Nephron progenitor cell (in vitro differentiated cells): ENCODE measurements at regions not wholly inside any gene's neighbourhood (a gene's known extent, or its start where the extent isn't known, plus 50 kb on each side); places are given as distances from the start of the nearest gene placed in this dataset.

ENCODE experiments used
- DNase-seq: peaks from one replicate; pipeline ENCODE4 v3.0.0; 2021
- H3K27ac Mint-ChIP-seq: 2 replicates; pipeline ENCODE4 v1.8.0; 2021; ENCODE audit warnings: mild to moderate bottlenecking, moderate library complexity, mixed read lengths
- H3K27me3 Mint-ChIP-seq: 2 replicates; pipeline ENCODE4 v1.8.0; 2021; ENCODE audit warnings: mild to moderate bottlenecking, low read depth, mixed read lengths; ENCODE audit not compliant: poor library complexity
- H3K36me3 Mint-ChIP-seq: 2 replicates; pipeline ENCODE4 v1.8.0; 2021; ENCODE audit warnings: low read depth, mixed read lengths
- H3K4me1 Mint-ChIP-seq: 2 replicates; pipeline ENCODE4 v1.8.0; 2021; ENCODE audit warnings: mixed read lengths
- H3K4me3 Mint-ChIP-seq: 2 replicates; pipeline ENCODE4 v1.8.0; 2021; ENCODE audit warnings: mild to moderate bottlenecking, moderate library complexity, mixed read lengths
- H3K9me3 Mint-ChIP-seq: 2 replicates; pipeline ENCODE4 v1.8.0; 2021; ENCODE audit warnings: mild to moderate bottlenecking, moderate library complexity, mixed read lengths
- CTCF ChIP-seq: fragments of 200-600 bp; sonication (generic); IDR thresholded peaks from 2 replicates; pipeline ENCODE4 v1.5.0; 2021; ENCODE audit warnings: antibody characterized with exemption

DNA sequence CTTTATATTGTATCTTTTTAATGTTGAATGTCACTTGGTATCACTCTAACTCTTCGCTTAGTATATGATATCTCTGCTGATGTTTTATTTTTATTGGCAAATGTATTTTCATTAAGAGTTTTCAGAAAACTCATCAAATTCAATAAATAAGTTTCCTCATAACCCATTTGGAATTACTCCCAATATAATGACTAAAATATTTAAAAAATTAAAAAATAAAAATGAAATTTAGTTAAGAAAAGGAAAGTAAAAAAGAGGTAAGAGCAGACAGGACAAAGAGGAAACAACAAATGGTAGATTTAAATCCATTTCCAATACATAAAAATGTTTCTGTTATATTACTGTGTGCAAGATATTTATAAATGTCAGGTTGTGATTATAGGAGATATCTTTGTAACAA lies 548.9 kb upstream of the SPRY2 start:
- no peak for TF ChIP-seq CTCF
- no peaks in the 10 kb centered on the region for H3K36me3 Mint-ChIP-seq
- H3K4me1 Mint-ChIP-seq, result no peaks in the 10 kb centered on the region
- H3K9me3 Mint-ChIP-seq, result no peaks in the 10 kb centered on the region
- no peak for DNase-seq
- no peak overlapping the region for H3K27ac Mint-ChIP-seq
- H3K27me3 Mint-ChIP-seq, result peaks cover 3% of the 10 kb centered on the region
- H3K4me3 Mint-ChIP-seq, result no peak overlapping the region

DNA sequence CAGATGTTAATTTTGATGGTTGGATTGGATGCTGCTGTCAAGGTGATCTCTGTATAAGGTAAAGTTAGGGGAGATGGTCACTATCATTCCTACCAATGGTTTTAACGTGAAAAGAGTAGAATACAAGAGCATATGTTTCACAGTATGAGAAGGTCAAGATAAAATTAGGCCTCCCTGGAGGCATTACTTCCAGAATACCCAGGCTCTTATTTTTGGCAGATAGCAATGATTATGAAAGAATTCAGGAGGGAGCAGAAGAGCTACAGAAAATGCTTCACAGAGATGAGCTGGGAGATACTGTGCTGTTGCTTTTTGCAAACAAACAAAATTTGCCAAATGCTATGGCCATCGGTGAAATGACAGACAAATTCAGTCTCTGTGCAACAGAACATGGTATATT lies 547.5 kb upstream of the SPRY2 start:
- H3K4me3 Mint-ChIP-seq, result no peak overlapping the region
- no peaks in the 10 kb centered on the region for H3K9me3 Mint-ChIP-seq
- H3K36me3 Mint-ChIP-seq, result no peaks in the 10 kb centered on the region
- H3K4me1 Mint-ChIP-seq, result no peaks in the 10 kb centered on the region
- peaks cover 3% of the 10 kb centered on the region for H3K27me3 Mint-ChIP-seq
- DNase-seq, result no peak
- H3K27ac Mint-ChIP-seq, result no peak overlapping the region
- TF ChIP-seq CTCF, result no peak

- no peak for DNase-seq
- no peaks in the 10 kb centered on the region for H3K27me3 Mint-ChIP-seq
- no peaks in the 10 kb centered on the region for H3K36me3 Mint-ChIP-seq
- H3K4me3 Mint-ChIP-seq, result no peak overlapping the region
- no peaks in the 10 kb centered on the region for H3K9me3 Mint-ChIP-seq
- TF ChIP-seq CTCF, result no peak
- H3K4me1 Mint-ChIP-seq, result peaks cover 6% of the 10 kb centered on the region
- no peak overlapping the region for H3K27ac Mint-ChIP-seq
Measured at GRCh38 chr13:80884056-80884785, 543.3 kb upstream of the SPRY2 start.

GRCh38 chr13:80883545-80883944 lies 542.6 kb upstream of the SPRY2 start:
- TF ChIP-seq CTCF, result no peak
- no peak overlapping the region for H3K4me3 Mint-ChIP-seq
- H3K27me3 Mint-ChIP-seq, result no peaks in the 10 kb centered on the region
- no peaks in the 10 kb centered on the region for H3K36me3 Mint-ChIP-seq
- no peak for DNase-seq
- H3K27ac Mint-ChIP-seq, result no peak overlapping the region
- H3K4me1 Mint-ChIP-seq, result peaks cover 6% of the 10 kb centered on the region
- H3K9me3 Mint-ChIP-seq, result no peaks in the 10 kb centered on the region

- TF ChIP-seq CTCF, result no peak
- H3K27me3 Mint-ChIP-seq, result no peaks in the 10 kb centered on the region
- H3K4me3 Mint-ChIP-seq, result no peak overlapping the region
- no peak overlapping the region for H3K27ac Mint-ChIP-seq
- peaks cover 6% of the 10 kb centered on the region for H3K4me1 Mint-ChIP-seq
- no peak for DNase-seq
- no peaks in the 10 kb centered on the region for H3K9me3 Mint-ChIP-seq
- H3K36me3 Mint-ChIP-seq, result no peaks in the 10 kb centered on the region
Measured at GRCh38 chr13:80881942-80882445, 541.1 kb upstream of the SPRY2 start.

GRCh38 chr13:80881495-80881894 lies 540.6 kb upstream of the SPRY2 start:
- H3K9me3 Mint-ChIP-seq, result no peaks in the 10 kb centered on the region
- H3K36me3 Mint-ChIP-seq, result no peaks in the 10 kb centered on the region
- no peak overlapping the region for H3K27ac Mint-ChIP-seq
- H3K4me3 Mint-ChIP-seq, result no peak overlapping the region
- DNase-seq, result no peak
- peaks cover 6% of the 10 kb centered on the region for H3K4me1 Mint-ChIP-seq
- TF ChIP-seq CTCF, result no peak
- no peaks in the 10 kb centered on the region for H3K27me3 Mint-ChIP-seq
